HepG2 (cell line): ENCODE measurements at regions not wholly inside any gene's neighbourhood (a gene's known extent, or its start where the extent isn't known, plus 50 kb on each side); places are given as distances from the start of the nearest gene placed in this dataset.

Experiments
- ATAC-seq: fragments of 200-7000 bp; cut with Tn5 transposase; 3 replicates; pipeline ENCODE4 v1.9.1; 2020; ENCODE audit warnings: mild to moderate bottlenecking, moderate library complexity
- BruUV-seq: library from RNA; stranded (reverse); fragments of 400-500 nt; replicated peaks from 2 replicates; lab custom pipeline; 2021; lab: Mats Ljungman, UMichigan
- CTCF ChIA-PET: fragments of 300-600 bp; formaldehyde crosslinking; extraction: SDS; loops from one replicate; lab custom pipeline; 2021; ENCODE audit warnings: low total read pairs, inconsistent platforms, low intra/inter-chr PET ratio; lab: Yijun Ruan, JAX
- POLR2A ChIA-PET: fragments of 350-600 bp; sonication (Branson Sonifier 250); formaldehyde crosslinking; loops from one replicate; lab custom pipeline; 2020; ENCODE audit warnings: antibody characterized with exemption, inconsistent platforms; lab: Yijun Ruan, JAX
- DNase-seq: peaks from one replicate; pipeline ENCODE4 v3.0.0-alpha.2; 2015; ENCODE audit warnings: low spot score
- FAIRE-seq: peaks from 3 replicates; lab custom pipeline; 2011; peaks lifted over from hg19 to GRCh38; lab: Jason Lieb, UNC
- H2AFZ ChIP-seq: one replicate; pipeline ENCODE4 v1.6.1; 2011; ENCODE audit warnings: low read length, inconsistent platforms
- H3K27ac ChIP-seq: fragments of 300-600 bp; 3 replicates; pipeline ENCODE4 v1.8.0; 2011; ENCODE audit warnings: mixed run types, mild to moderate bottlenecking, mixed read lengths, low read length, inconsistent platforms; ENCODE audit not compliant: insufficient read depth; ENCODE audit errors: extremely low read length
- H3K27me3 ChIP-seq, 2 experiments: fragments of 200-600 bp in 1 of 2; 2 replicates in 1 of 2; 3 replicates in 1 of 2; pipeline versions ENCODE4 v1.6.0 to v1.8.0; 2011; ENCODE audit warnings: low read length in 2 of 2, mild to moderate bottlenecking in 2 of 2, moderate library complexity in 2 of 2, inconsistent platforms in 1 of 2; ENCODE audit not compliant: insufficient read depth in 2 of 2, control insufficient read depth in 1 of 2
- H3K36me3 ChIP-seq, 2 experiments: fragments of 200-600 bp in 1 of 2; replicated peaks in 1 of 2; 2 replicates in 1 of 2; 3 replicates in 1 of 2; pipeline versions ENCODE4 v1.5.1 to v1.8.0; 2011; ENCODE audit warnings: low read length in 2 of 2, inconsistent platforms in 1 of 2; ENCODE audit not compliant: insufficient read depth in 2 of 2, control insufficient read depth in 1 of 2
- H3K4me1 ChIP-seq: 2 replicates; pipeline ENCODE4 v1.5.1; 2012; ENCODE audit warnings: low read length, inconsistent platforms; ENCODE audit not compliant: insufficient read depth
- H3K4me2 ChIP-seq: 2 replicates; pipeline ENCODE4 v1.6.0; 2011; ENCODE audit warnings: low read depth, low read length, inconsistent platforms
- H3K4me3 ChIP-seq, 3 experiments: fragments of 200-600 bp in 1 of 3; sonication (generic), shearing (Covaris generic) in 1 of 3; replicated peaks in 1 of 3; 2 replicates each; pipeline ENCODE4 v1.5.1; 2011 to 2016; ENCODE audit warnings: low read length in 3 of 3, inconsistent platforms in 2 of 3, low read depth in 2 of 3, mild to moderate bottlenecking in 2 of 3, control low read depth in 1 of 3, mixed read lengths in 1 of 3; ENCODE audit not compliant: insufficient read depth in 1 of 3
- H3K79me2 ChIP-seq: one replicate; pipeline ENCODE4 v1.6.1; 2011; ENCODE audit warnings: low read length, inconsistent platforms; ENCODE audit not compliant: insufficient read depth
- H3K9ac ChIP-seq: 2 replicates; pipeline ENCODE4 v1.6.0; 2011; ENCODE audit warnings: mild to moderate bottlenecking, low read depth, low read length, inconsistent platforms; ENCODE audit not compliant: insufficient read depth
- H3K9me3 ChIP-seq: 2 replicates; pipeline ENCODE4 v1.5.1; 2012; ENCODE audit warnings: mild to moderate bottlenecking, low read length
- H4K20me1 ChIP-seq: 2 replicates; pipeline ENCODE4 v1.6.0; 2011; ENCODE audit warnings: inconsistent platforms, mild to moderate bottlenecking, low read length, moderate library complexity; ENCODE audit not compliant: insufficient read depth
- EP300 ChIP-seq, 3 experiments: sonication (generic) in 1 of 3; formaldehyde crosslinking in 1 of 3; IDR thresholded peaks; 2 replicates each; pipeline versions ENCODE4 v1.5.1 to v1.6.1; 2011 to 2020; ENCODE audit warnings: low read depth in 2 of 3, low read length in 2 of 3, borderline replicate concordance in 1 of 3, improper control_type of control experiment in 1 of 3, mild to moderate bottlenecking in 1 of 3, missing genetic modification reagents in 1 of 3, moderate library complexity in 1 of 3
- FOXJ3 ChIP-seq: sonication (generic); formaldehyde crosslinking; IDR thresholded peaks from 2 replicates; pipeline ENCODE4 v1.4.0; 2020; ENCODE audit warnings: missing genetic modification reagents, mild to moderate bottlenecking, borderline replicate concordance
- GZF1 ChIP-seq: sonication (generic); formaldehyde crosslinking; IDR thresholded peaks from 2 replicates; pipeline ENCODE4 v1.5.1; 2020; ENCODE audit warnings: mild to moderate bottlenecking, missing genetic modification reagents
- HNF4A ChIP-seq: sonication (generic); formaldehyde crosslinking; IDR thresholded peaks from 2 replicates; pipeline ENCODE4 v1.4.0; 2020; ENCODE audit warnings: missing genetic modification reagents
- KAT2B ChIP-seq: fragments of 150-350 bp; IDR thresholded peaks from 2 replicates; pipeline ENCODE4 v1.6.1; 2014; ENCODE audit warnings: low read depth, low read length, borderline replicate concordance
- RNF2 ChIP-seq: fragments of 450-650 bp; conservative IDR thresholded peaks from 2 replicates; pipeline ENCODE4 v1.6.1; 2016; ENCODE audit warnings: low read depth
- RXRA ChIP-seq: sonication (generic); formaldehyde crosslinking; IDR thresholded peaks from 2 replicates; pipeline ENCODE4 v1.5.1; 2020; ENCODE audit warnings: missing genetic modification reagents
- SETDB1 ChIP-seq: sonication (generic); formaldehyde crosslinking; IDR thresholded peaks from 2 replicates; pipeline ENCODE4 v1.5.1; 2020; ENCODE audit warnings: missing genetic modification reagents, mild to moderate bottlenecking, borderline replicate concordance
- SP1 ChIP-seq, 2 experiments: fragments of 450-650 bp in 1 of 2; sonication (generic) in 1 of 2; formaldehyde crosslinking in 1 of 2; IDR thresholded peaks; 2 replicates each; pipeline versions ENCODE4 v1.4.0 to v1.6.1; 2016 to 2020; ENCODE audit warnings: missing genetic modification reagents in 1 of 2
- ZMAT3 ChIP-seq: sonication (generic); formaldehyde crosslinking; conservative IDR thresholded peaks from 2 replicates; pipeline ENCODE4 v1.7.0; 2021; ENCODE audit warnings: missing genetic modification reagents
- ZNF556 ChIP-seq: sonication (generic); formaldehyde crosslinking; IDR thresholded peaks from 2 replicates; pipeline ENCODE4 v1.4.0; 2020; ENCODE audit warnings: mild to moderate bottlenecking, missing genetic modification reagents, borderline replicate concordance
- ZNF776 ChIP-seq: sonication (generic); formaldehyde crosslinking; IDR thresholded peaks from 2 replicates; pipeline ENCODE4 v1.4.0; 2020; ENCODE audit warnings: mild to moderate bottlenecking, missing genetic modification reagents
- WGBS: methylation state at CpG from one replicate; pipeline ENCODE4 v1.1.6; 2017; ENCODE audit warnings: low lambda C conversion rate; 5-methylcytosine and 5-hydroxymethylcytosine counted together
- in situ Hi-C: cut with HindIII; loops from 2 replicates; pipeline ENCODE4 v1.10.0; 2017; ENCODE audit warnings: low pct_unique_long_range_greater_than_20kb; ENCODE audit not compliant: extremely low pct_ligation_motif_present
- intact Hi-C: fragments of 100-400 bp; cut with micrococcal nuclease; formaldehyde crosslinking; loops from one replicate; pipeline ENCODE4 v1.10.0; 2022; ENCODE audit not compliant: unreplicated experiment
- TF ChIP-seq, protein P1 (sequence below): sonication (generic); IDR thresholded peaks from 2 replicates; pipeline ENCODE4 v1.6.1; 2016; ENCODE audit warnings: low read depth, borderline replicate concordance
- TF ChIP-seq, protein P2 (sequence below): sonication (generic); formaldehyde crosslinking; IDR thresholded peaks from 2 replicates; pipeline ENCODE4 v1.5.1; 2020; ENCODE audit warnings: mild to moderate bottlenecking, missing genetic modification reagents, borderline replicate concordance

DNA sequence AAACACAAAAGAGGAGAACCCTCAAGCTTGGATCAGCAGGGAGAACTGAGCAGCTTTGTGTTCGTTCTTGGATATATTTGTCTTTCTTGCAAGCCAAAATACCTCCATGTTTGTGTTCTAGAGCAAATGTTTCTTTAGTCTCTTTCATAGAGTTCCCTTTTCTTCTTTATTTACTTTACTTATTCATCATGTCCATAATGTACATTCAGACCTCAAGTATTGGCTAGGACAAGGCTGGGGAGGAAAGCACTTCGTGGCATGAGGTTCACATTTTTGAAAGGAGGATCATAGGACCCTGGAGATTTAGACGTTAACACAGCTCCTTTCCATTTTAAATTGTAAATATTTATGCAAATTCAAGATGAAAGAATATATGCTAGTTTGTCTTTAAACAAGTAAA, 590.2 kb upstream of the MEF2C start:
- H3K27me3 ChIP-seq: no peaks in the 10 kb centered on the region
- CTCF ChIA-PET: no interaction called here
- no peak overlapping the region for H3K27ac ChIP-seq
- H3K9me3 ChIP-seq: no peaks in the 10 kb centered on the region
- H3K4me3 ChIP-seq: no peak overlapping the region
- no peaks in the 10 kb centered on the region for H3K79me2 ChIP-seq
- FAIRE-seq (no peak), ATAC-seq (no peak), DNase-seq (no peak)
- H3K9ac ChIP-seq: no peak overlapping the region
- H2AFZ ChIP-seq: no peak overlapping the region
- H3K4me1 ChIP-seq: no peaks in the 10 kb centered on the region
- in situ Hi-C loops: no loop called here
- intact Hi-C loops: no loop called here
- no peaks in the 10 kb centered on the region for H4K20me1 ChIP-seq
- BruUV-seq: no TSS peak
- POLR2A ChIA-PET: no interaction called here
- 2% methylated on average over 3 of the region's 3 CpGs for WGBS
- H3K4me2 ChIP-seq: no peak overlapping the region
- no peaks in the 10 kb centered on the region for H3K36me3 ChIP-seq
- TF ChIP-seq KAT2B: no peak
- TF ChIP-seq, protein P1, sequence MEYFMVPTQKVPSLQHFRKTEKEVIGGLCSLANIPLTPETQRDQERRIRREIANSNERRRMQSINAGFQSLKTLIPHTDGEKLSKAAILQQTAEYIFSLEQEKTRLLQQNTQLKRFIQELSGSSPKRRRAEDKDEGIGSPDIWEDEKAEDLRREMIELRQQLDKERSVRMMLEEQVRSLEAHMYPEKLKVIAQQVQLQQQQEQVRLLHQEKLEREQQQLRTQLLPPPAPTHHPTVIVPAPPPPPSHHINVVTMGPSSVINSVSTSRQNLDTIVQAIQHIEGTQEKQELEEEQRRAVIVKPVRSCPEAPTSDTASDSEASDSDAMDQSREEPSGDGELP: no peak
- TF ChIP-seq GZF1 (CRISPR knock-in tag): no peak
- TF ChIP-seq, protein P2, sequence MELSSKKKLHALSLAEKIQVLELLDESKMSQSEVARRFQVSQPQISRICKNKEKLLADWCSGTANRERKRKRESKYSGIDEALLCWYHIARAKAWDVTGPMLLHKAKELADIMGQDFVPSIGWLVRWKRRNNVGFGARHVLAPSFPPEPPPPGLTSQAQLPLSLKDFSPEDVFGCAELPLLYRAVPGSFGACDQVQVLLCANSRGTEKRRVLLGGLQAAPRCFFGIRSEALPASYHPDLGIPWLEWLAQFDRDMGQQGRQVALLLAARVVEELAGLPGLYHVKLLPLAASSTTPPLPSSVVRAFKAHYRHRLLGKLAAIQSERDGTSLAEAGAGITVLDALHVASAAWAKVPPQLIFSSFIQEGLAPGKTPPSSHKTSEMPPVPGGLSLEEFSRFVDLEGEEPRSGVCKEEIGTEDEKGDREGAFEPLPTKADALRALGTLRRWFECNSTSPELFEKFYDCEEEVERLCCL (CRISPR knock-in tag): no peak
- no peak for TF ChIP-seq SETDB1 (CRISPR knock-in tag)
- TF ChIP-seq SP1 (IDR thresholded peaks at IDR 0.05): no peak
- TF ChIP-seq SP1 (CRISPR knock-in tag; IDR thresholded peaks at IDR 0.05): no peak
- no peak for TF ChIP-seq EP300 (IDR thresholded peaks at IDR 0.05; ENCODE audit: low read depth in 2 of 2, low read length in 2 of 2)
- no peak for TF ChIP-seq EP300 (CRISPR knock-in tag; IDR thresholded peaks at IDR 0.05; ENCODE audit: borderline replicate concordance)
- TF ChIP-seq RNF2: no peak
- TF ChIP-seq FOXJ3 (CRISPR knock-in tag): no peak
- TF ChIP-seq ZNF776 (CRISPR knock-in tag): no peak
- no peak for TF ChIP-seq HNF4A (CRISPR knock-in tag)
- no peak for TF ChIP-seq RXRA
- no peak for TF ChIP-seq ZMAT3 (CRISPR knock-in tag)
- TF ChIP-seq ZNF556 (CRISPR knock-in tag): no peak
